Panc1 (cell line): ENCODE measurements at regions not wholly inside any gene's neighbourhood (a gene's known extent, or its start where the extent isn't known, plus 50 kb on each side); places are given as distances from the start of the nearest gene placed in this dataset.

ENCODE experiments used
- POLR2AphosphoS5 ChIP-seq: IDR thresholded peaks from 2 replicates; pipeline ENCODE4 v1.6.1; 2012; ENCODE audit warnings: mild to moderate bottlenecking, low read depth, low read length, moderate library complexity
- SIN3A ChIP-seq: IDR thresholded peaks from 2 replicates; pipeline ENCODE4 v1.6.1; 2012; ENCODE audit warnings: low read depth, mild to moderate bottlenecking, low read length, moderate library complexity, borderline replicate concordance; ENCODE audit not compliant: insufficient read depth
- TCF7L2 ChIP-seq: IDR thresholded peaks from 2 replicates; pipeline ENCODE4 v1.6.1; 2011; ENCODE audit warnings: mild to moderate bottlenecking, low read depth, low read length, inconsistent platforms
- TF ChIP-seq, protein P1 (sequence below): fragments of 450-650 bp; IDR thresholded peaks from 2 replicates; pipeline ENCODE4 v1.5.1; 2017; ENCODE audit warnings: mild to moderate bottlenecking
- TF ChIP-seq, protein P2 (sequence below), 2 experiments: IDR thresholded peaks; 2 replicates each; pipeline ENCODE4 v1.6.1; 2011 to 2012; ENCODE audit warnings: low read depth in 2 of 2, control low read depth in 1 of 2, low read length in 1 of 2, mild to moderate bottlenecking in 1 of 2, moderate library complexity in 1 of 2; ENCODE audit not compliant: insufficient read depth in 1 of 2

DNA sequence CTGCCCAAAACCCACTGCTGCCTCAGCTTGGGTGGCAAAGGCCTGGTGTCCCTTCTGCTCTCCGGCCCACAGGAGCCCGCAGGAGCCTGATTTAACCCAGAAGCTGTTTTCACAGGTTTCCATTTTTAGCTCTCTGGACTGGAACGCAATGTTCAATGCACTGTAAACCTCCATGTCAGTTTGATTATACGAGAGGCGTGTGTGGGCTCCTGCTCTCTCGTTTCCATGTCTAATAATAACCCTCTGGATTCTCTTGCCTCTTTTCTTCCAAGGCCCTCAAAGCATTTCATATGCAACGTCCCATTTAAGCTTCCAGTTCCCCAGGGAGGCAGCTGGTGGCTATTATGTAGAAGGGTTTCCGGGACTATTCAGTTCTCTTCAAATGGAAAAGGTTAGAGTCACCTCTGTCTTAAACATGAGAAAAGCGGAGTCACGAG lies 161.1 kb downstream of the SUDS3 start:
- TF ChIP-seq, protein P1, sequence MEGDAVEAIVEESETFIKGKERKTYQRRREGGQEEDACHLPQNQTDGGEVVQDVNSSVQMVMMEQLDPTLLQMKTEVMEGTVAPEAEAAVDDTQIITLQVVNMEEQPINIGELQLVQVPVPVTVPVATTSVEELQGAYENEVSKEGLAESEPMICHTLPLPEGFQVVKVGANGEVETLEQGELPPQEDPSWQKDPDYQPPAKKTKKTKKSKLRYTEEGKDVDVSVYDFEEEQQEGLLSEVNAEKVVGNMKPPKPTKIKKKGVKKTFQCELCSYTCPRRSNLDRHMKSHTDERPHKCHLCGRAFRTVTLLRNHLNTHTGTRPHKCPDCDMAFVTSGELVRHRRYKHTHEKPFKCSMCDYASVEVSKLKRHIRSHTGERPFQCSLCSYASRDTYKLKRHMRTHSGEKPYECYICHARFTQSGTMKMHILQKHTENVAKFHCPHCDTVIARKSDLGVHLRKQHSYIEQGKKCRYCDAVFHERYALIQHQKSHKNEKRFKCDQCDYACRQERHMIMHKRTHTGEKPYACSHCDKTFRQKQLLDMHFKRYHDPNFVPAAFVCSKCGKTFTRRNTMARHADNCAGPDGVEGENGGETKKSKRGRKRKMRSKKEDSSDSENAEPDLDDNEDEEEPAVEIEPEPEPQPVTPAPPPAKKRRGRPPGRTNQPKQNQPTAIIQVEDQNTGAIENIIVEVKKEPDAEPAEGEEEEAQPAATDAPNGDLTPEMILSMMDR = no peak
- TF ChIP-seq POLR2AphosphoS5 (no peak), TCF7L2 (no peak), SIN3A (no peak)
- TF ChIP-seq, protein P2, sequence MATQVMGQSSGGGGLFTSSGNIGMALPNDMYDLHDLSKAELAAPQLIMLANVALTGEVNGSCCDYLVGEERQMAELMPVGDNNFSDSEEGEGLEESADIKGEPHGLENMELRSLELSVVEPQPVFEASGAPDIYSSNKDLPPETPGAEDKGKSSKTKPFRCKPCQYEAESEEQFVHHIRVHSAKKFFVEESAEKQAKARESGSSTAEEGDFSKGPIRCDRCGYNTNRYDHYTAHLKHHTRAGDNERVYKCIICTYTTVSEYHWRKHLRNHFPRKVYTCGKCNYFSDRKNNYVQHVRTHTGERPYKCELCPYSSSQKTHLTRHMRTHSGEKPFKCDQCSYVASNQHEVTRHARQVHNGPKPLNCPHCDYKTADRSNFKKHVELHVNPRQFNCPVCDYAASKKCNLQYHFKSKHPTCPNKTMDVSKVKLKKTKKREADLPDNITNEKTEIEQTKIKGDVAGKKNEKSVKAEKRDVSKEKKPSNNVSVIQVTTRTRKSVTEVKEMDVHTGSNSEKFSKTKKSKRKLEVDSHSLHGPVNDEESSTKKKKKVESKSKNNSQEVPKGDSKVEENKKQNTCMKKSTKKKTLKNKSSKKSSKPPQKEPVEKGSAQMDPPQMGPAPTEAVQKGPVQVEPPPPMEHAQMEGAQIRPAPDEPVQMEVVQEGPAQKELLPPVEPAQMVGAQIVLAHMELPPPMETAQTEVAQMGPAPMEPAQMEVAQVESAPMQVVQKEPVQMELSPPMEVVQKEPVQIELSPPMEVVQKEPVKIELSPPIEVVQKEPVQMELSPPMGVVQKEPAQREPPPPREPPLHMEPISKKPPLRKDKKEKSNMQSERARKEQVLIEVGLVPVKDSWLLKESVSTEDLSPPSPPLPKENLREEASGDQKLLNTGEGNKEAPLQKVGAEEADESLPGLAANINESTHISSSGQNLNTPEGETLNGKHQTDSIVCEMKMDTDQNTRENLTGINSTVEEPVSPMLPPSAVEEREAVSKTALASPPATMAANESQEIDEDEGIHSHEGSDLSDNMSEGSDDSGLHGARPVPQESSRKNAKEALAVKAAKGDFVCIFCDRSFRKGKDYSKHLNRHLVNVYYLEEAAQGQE (IDR thresholded peaks at IDR 0.05; ENCODE audit: insufficient read depth in 1 of 2, low read depth in 2 of 2, low read length in 1 of 2) = no peak
